A549 (cell line): ENCODE measurements at regions not wholly inside any gene's neighbourhood (a gene's known extent, or its start where the extent isn't known, plus 50 kb on each side); places are given as distances from the start of the nearest gene placed in this dataset.

Source experiments
- CEBPB ChIP-seq, 2 experiments: fragments of >200 bp in 1 of 2; sonication (Bioruptor Twin) in 1 of 2; formaldehyde crosslinking in 1 of 2; IDR thresholded peaks; 2 replicates each; pipeline ENCODE4 v1.6.1; 2012 to 2016
- CTCF ChIP-seq: fragments of >200 bp; sonication (Bioruptor Twin); formaldehyde crosslinking; IDR thresholded peaks from 3 replicates; pipeline ENCODE4 v1.5.1; 2016
- ELK1 ChIP-seq: fragments of 150-350 bp; IDR thresholded peaks from 2 replicates; pipeline ENCODE4 v1.6.1; 2014; ENCODE audit warnings: low read depth, mild to moderate bottlenecking, low read length
- GATA3 ChIP-seq: IDR thresholded peaks from 2 replicates; pipeline ENCODE4 v1.6.1; 2012; ENCODE audit warnings: borderline replicate concordance
- HOXB5 ChIP-seq: fragments of 250-450 bp; sonication (Bioruptor Pico); IDR thresholded peaks from 2 replicates; pipeline ENCODE4 v1.5.0; 2020; ENCODE audit warnings: mild to moderate bottlenecking, moderate library complexity
- JUN ChIP-seq, 2 experiments: fragments of >200 bp; sonication (Bioruptor Twin); formaldehyde crosslinking; IDR thresholded peaks; 2 replicates in 1 of 2; 3 replicates in 1 of 2; pipeline ENCODE4 v1.6.1; 2016 to 2017
- JUNB ChIP-seq: fragments of >200 bp; sonication (Bioruptor Twin); formaldehyde crosslinking; IDR thresholded peaks from 2 replicates; pipeline ENCODE4 v1.6.1; 2016
- KDM5A ChIP-seq: fragments of 200-600 bp; sonication (generic); IDR thresholded peaks from 2 replicates; pipeline ENCODE4 v1.6.1; 2016; ENCODE audit warnings: antibody characterized with exemption, mild to moderate bottlenecking
- MYC ChIP-seq: IDR thresholded peaks from 2 replicates; pipeline ENCODE4 v1.6.1; 2012; ENCODE audit warnings: mild to moderate bottlenecking, inconsistent platforms, low read length, improper control_type of control experiment, borderline replicate concordance
- PHF8 ChIP-seq: fragments of 200-600 bp; sonication (generic); IDR thresholded peaks from 2 replicates; pipeline ENCODE4 v1.6.1; 2016; ENCODE audit warnings: low read depth, mild to moderate bottlenecking, antibody characterized with exemption, moderate library complexity, borderline replicate concordance
- POLR2A ChIP-seq: IDR thresholded peaks from 2 replicates; pipeline ENCODE4 v1.6.1; 2012; ENCODE audit warnings: mild to moderate bottlenecking, low read length
- RAD21 ChIP-seq, 2 experiments: fragments of >200 bp in 1 of 2; sonication (Bioruptor Twin) in 1 of 2; formaldehyde crosslinking in 1 of 2; IDR thresholded peaks in 1 of 2; conservative IDR thresholded peaks in 1 of 2; 2 replicates in 1 of 2; 3 replicates in 1 of 2; pipeline ENCODE4 v1.6.1; 2012 to 2018; ENCODE audit warnings: inconsistent platforms in 1 of 2
- REST ChIP-seq: fragments of 200-600 bp; sonication (generic); IDR thresholded peaks from 2 replicates; pipeline ENCODE4 v1.6.1; 2016; ENCODE audit warnings: antibody characterized with exemption, mild to moderate bottlenecking, moderate library complexity
- USF2 ChIP-seq: fragments of 450-650 bp; IDR thresholded peaks from 2 replicates; pipeline ENCODE4 v1.6.1; 2014; ENCODE audit warnings: antibody characterized with exemption

GRCh38 chr5:88984040-88984439 is 101.1 kb upstream of the MEF2C start:
- no peak for TF ChIP-seq CTCF
- no peak for TF ChIP-seq POLR2A
- no peak for TF ChIP-seq JUN (IDR thresholded peaks at IDR 0.05)
- TF ChIP-seq REST, result no peak
- TF ChIP-seq RAD21 (conservative IDR thresholded peaks at IDR 0.05 in 1 of 2, IDR thresholded peaks at IDR 0.05 in 1 of 2), result no peak
- TF ChIP-seq PHF8, result no peak
- TF ChIP-seq JUNB, result no peak
- TF ChIP-seq CEBPB (IDR thresholded peaks at IDR 0.05), result no peak
- no peak for TF ChIP-seq HOXB5 (CRISPR knock-in tag)
- no peak for TF ChIP-seq USF2
- TF ChIP-seq KDM5A, result no peak
- TF ChIP-seq ELK1, result no peak
- no peak for TF ChIP-seq MYC
- no peak for TF ChIP-seq GATA3
